ENCODE measurements at regions not wholly inside any gene's neighbourhood (a gene's known extent, or its start where the extent isn't known, plus 50 kb on each side); places are given as distances from the start of the nearest gene placed in this dataset.

DNA sequence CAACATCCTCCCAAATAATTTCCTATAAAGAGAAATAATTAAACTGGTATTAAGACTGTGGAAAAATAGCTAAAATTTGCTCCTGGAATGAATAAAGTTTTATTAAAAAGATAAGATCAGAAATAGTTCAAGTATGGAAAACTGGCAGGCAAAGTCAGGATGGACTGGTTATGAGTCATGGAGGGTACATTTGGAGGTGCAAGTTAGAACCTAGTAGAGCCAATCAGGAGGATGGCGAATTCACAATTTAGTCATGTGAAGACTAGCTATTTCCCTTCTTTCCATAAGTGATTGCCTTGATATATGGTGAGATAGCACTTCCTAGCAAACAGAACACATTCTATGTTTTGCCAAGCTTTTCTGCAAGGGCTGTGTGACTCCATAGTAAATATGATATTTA, 1303.5 kb downstream of the EFNA5 start:
- TF ChIP-seq TAF1 (IDR thresholded peaks at IDR 0.05; ENCODE audit: borderline replicate concordance, insufficient read depth, low read length) (no peak), POLR2AphosphoS5 (IDR thresholded peaks at IDR 0.05; ENCODE audit: low read depth, low read length) (no peak)

Measured in PFSK-1 (cell line).